Putamen (tissue), 1 donor: ENCODE measurements at regions not wholly inside any gene's neighbourhood (a gene's known extent, or its start where the extent isn't known, plus 50 kb on each side); places are given as distances from the start of the nearest gene placed in this dataset.
A peak's percentile ranks its signal among the peaks of the same experiment; 100 is the strongest.
"Not testable (repeated sequence)": the region's sequence is repeated elsewhere in the genome, so short reads cannot be mapped to it uniquely, and the experiment has no call there.

ENCODE experiments used
- DNase-seq: peaks from one replicate; pipeline ENCODE4 v3.0.0-alpha.2; 2016; ENCODE audit warnings: low spot score

DNA sequence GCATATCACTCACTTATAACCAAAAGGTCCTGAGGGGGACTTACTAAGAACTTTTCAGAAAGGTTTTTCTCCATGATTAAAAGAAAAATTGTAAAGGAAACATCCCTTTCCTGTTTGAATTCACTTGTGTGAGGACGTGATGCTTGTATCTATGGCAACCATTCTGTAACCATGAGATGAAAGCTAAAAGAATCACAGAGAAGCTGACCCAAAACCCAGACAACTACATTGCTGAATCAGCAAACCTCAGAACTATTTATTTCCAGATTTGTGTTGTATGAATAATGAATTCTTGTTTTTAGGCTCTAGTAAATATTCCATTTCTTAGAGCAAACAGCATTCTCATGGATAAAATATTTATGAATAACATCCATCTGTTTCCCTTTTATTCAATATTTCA is 91.2 kb downstream of the RCHY1 start:
- DNase-seq, result no peak

DNA sequence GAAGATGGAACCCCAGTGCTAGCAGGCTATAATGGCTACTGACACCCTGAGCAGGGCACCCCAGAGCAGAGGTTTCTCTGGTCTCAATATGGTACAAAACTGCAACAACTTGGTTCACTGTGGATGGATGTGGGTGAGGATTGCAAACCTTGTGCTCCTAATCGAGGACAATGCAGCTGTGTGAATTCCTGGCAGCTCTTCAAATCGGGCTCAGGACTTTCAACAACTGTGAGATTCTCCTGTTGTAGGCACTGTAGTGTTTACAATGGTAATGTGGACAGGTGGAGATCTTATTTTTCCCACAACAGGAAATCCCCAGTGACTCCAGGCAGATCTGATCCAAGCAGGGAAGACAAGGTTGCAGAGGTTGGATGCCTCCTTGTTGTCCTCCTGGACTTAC is 101.5 kb downstream of the RCHY1 start:
- DNase-seq, result no peak

DNA sequence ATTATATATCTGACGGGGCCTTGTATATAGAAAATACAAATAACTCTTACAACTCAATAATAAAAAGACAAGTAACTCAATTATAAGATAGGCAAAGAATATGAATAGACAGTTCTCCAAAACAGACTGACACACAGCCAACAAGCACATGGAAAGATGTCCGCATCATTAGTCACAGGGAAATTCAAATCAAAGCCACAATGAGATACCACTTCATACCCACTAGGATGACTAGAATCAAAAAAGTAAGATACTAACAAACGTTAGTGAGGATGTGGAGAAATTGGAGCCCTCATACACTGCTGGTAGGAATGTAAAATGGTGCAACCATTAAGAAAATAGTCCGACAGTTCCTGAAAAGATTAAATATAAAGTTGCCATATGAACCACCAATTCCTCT is 115.7 kb downstream of the RCHY1 start:
- DNase-seq, result no peak

DNA sequence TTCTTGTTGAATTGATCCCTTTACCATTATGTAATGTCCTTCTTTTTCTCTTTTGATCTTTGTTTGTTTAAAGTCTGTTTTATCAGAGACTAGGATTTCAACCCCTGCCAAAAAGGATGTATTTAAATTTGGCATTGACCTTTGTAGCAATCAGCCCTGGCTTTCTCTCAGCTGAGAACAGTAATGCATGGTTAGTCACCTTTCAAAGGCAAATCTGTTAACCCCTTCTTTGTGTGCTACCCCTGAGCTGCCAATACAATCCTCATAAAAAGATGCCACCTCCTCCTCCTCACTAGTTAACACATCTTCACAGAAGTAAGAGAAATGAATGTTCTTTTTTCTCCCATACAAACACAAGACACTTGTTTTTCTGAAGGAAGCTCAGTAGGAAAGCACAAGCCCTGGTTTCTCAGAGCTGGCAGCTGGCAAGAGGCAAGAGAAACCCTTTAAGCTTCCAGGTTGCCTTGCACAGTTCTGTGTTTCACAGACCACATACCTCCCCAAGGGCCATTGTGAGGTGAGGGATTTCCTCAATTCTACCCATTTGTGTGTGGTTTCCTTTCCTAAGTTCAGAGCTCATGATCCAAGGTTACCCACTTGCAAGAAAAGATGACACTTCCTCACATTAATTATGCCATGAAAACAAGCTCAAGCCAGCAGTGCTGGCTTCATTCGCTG is 122.6 kb downstream of the RCHY1 start:
- no peak for DNase-seq

DNA sequence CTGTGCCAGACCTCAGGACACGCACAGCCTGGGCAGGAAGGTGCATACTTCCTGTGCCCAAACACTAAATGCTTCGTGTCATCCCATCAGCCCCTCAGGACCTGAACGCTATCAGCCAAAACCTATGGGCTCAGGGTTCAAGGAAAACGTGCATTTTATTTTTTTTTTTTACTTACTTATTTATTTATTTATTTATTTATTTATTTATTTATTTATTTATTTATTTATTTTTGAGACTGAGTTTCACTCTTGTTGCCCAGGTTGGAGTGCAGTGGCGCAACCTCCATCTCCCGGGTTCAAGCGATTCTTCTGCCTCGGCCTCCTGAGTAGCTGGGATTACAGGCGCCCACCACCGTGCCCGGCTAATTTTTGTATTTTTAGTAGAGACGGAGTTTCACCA is 127.8 kb downstream of the RCHY1 start:
- not testable (repeated sequence) for DNase-seq

DNA sequence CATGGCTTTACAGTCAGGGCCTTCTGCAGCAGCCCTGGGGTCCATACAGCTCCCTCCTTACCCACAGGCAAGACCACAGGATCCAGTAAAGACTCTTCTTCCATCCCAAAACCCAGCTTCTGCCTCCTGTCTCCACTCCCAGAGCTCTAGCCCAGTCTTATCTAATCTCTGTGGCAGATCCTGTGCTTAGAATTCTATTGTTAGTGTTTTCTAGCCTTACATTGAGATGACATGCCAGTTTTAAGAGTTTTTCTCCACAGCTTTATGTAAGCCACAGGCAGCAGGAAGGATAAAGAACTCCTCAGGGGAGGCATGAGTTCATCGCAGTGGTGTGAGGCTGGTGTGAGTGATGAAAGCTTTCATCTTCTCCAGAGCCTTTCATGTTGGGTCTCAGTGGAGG is 129.1 kb downstream of the RCHY1 start:
- DNase-seq, result no peak

DNA sequence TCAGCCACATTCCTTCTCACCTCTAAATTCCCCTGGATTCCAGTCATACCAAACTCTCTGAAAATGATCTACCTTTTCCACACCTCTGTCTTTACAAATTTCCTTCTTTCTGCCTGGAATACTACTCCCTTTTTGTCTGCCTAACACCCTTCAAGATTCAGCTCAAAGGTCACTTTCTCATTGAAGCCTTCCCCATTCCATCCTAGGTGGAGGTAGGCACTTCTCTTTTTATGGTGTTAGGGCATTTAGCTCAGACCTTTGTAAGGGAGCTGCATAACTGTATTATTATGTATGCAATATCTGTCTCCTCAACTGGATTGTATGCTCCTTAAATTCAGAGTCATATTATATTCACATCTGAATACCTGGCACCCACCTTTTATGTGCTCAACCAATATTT is 137.7 kb downstream of the RCHY1 start:
- no peak for DNase-seq

DNA sequence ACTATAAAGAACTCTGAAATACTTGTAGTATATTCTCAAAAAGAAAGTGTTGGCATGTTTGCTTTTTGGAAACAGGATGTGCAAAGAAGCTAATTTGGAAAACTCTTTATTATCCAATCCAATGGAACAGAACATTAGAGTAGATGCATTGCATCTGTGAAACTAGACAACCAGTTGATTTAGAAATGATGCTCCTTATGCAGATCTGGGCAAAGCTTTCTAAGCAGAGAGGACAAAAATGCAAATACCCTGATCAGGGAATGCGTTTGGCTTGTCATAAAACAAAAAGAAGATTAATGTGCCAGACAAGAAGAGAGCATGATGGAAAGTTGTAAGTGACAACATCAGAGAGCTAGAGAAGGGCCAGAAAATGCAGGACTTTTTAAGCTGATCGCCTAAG is 142.3 kb downstream of the RCHY1 start:
- no peak for DNase-seq

DNA sequence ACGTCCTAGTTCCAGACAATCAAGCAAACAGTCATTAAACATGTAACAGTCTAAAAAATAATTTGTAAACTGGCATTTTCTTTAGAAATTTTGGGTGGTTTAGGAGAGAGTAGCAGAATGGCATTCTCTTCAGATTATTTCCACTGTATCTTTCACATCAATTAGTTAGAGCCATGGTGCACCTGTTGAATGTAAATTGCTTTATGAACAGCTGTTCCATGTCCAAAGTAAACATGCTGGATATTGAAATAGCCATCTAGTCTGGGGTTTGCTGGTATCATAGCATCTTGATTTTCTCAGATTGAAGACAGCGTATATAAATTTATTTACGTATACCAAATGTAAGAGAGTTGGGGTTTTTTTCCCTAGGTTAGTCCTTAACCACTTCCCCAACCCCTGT is 143.6 kb downstream of the RCHY1 start:
- DNase-seq, result no peak

DNA sequence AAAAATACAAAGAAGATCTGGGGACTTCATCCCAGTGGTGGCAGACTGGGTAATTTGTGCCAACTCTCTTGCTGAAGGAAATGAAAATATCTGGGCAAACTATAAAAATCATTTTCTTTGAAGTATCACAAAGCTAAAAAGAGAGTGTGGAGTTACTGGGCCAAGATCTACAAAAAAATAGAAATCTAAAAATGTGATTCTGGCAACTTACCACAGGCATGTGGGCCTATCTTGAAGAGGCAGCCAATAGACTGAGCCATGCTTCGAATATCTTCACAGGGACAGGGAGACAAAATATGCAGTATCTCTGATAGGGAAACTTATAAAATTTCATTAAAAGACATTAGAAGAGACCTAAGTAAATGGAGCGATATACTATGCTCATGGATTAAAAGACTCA is 168.8 kb downstream of the RCHY1 start:
- DNase-seq, result no peak

DNA sequence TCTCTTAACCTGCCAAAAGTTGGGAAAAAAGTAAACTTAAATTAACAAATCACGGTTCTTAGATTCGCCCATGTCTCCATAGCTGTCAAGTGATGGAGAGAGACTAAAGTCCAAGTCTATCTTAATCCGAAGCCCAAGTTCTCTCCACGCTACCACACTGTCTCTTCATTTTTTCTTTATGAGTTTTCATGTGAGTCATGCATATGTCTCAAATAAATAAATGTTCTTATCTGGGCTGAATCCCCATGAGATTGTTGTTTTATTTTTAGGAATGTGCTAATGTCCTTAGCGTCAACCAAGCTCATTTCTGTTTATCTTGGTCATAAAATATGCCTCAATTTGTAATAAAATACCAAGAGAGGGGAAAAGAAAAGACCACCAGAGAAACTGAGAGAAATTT is 169.3 kb downstream of the RCHY1 start:
- DNase-seq, result no peak

DNA sequence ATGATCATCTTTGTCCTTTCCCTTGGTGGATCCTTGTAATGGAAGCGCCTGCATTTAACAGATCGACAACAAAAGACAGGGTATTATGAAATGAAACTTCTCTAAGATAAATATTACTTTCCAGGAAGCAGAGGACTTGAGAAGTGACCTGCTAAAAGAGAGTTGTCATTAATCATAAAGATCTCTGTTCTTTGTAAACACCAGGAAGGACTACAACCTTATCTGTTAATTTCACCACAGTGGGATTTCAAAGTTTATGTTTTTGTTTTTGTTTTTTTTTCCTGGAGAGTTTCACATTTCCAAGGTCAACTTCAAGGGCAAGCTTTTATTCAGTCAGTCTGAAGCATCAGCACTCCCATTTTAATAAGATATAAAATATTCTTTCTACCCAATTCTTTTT is 170.9 kb downstream of the RCHY1 start:
- DNase-seq, result no peak

DNA sequence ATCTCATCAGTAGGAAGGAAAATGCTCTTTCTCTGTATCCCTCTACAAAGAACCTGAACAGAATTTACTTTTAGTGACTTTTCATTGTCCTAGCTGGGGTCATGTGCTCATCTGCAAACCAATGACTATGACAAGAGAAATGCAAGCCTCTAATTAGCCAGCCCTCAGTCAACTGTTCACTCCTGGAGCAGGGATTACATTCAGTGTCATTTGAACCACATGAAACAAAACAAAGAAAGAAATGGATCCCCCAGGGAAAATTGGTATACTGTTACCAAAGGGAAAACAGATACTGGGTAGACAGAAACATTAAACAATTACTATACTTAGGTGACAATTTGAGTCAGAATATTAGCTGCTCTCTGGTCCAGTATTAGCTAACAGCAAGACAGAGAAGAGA is 173.6 kb downstream of the RCHY1 start:
- DNase-seq, result no peak

DNA sequence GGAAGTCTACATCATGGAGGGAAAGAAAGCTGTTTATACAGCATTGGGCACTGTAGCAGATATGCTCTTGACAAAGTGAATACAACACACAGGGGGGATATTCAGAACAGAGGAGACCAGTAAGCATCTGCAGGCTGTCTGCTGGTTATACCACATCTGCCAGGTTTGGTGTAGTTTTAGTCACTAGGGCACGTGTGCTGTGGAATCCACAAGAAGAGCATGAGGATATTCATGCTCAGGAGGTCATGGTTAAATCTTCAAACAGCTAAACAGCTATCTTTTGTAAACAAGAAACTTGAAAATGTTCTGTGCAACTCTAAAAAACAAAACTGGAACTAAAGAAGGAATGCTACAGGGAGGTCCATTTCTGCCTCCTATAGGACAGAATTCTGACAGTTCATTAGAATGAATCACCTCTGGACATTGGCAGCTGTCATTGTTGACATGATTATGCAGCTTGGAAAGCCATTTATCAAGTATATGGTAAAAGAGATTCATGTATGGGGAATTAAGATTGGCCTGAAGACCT is 175.8 kb downstream of the RCHY1 start:
- no peak for DNase-seq

DNA sequence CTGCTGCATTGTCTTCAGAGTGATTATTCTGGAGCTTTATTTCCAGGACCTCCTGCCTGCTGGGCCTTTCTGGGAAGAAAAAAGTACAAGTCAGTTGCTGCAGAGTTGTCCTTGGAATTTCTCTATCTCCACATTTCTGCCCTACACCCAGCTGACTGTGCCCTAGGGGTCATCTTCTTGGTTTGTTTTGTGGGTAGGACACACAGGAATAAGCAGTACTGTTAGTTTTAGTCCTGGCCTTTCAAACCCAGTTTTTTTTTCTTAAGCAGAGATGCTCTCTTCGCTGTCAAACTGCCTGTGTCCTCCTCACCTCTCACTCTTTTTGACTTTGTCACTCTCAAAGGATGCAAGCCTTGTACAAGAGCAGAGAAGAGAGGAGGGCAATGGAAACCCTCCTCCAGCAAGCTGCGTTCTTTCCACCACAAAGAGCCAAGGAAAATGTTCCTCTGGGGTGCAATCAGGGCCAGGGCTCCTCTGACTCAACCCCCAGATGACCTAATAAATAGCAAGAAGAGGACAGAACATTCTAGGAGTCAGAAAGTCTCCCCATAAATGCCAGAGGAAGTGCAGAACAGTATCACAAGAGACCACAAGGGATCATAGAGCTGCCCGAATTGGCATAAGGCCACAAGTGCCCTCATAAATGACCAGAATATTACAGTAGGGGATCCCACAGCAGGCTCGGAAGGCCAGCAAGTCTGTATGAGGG is 186.2 kb downstream of the RCHY1 start:
- DNase-seq, result no peak

DNA sequence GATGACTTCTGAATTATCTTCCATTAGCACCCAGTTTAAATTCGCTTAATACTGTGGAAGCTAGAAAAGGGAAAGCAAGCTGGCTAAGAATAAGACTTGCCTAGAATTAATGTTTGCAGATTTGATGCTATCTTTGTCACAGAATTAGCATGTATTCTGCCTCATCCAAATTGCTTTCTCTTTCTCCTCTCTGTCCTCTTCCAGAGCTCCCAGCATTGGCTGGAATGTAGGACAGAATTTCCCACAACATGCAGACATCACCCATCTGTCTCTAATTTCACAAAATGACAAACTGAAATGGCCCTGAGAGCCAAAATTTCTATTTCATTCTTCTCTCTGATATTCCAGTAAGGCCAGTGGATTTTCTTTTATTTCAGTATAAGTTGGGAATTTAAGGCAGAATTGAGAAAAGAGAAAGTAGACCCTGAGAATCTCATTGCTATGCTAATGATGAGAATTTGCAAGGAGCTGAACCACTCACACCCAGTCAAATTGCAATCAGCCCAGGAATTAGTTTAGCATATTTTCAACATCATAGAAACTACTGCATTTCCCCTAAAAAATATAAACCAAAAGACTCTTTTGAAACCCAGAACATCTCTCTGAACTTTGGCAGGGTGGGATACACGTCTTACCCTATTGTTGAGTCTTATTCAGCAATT is 188.8 kb downstream of the RCHY1 start:
- DNase-seq, result no peak

DNA sequence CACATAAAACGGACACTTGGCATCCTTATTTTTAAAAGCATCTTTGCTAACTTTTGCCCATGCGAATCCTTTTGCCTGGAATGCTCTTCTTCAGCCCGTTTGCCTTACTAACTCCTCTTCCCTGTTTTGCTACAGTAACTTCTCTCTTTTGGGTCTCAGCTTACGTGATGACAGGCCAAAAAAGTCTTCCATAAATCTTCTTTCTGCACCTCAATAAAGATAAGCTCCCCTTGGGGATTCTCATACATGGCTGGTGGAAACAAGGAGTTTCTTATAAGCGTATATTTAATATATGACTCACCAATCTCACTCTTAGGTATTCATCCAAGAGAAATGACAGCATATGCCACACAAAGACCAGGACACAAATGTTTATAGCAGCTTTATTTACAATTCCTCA is 192.7 kb downstream of the RCHY1 start:
- no peak for DNase-seq

DNA sequence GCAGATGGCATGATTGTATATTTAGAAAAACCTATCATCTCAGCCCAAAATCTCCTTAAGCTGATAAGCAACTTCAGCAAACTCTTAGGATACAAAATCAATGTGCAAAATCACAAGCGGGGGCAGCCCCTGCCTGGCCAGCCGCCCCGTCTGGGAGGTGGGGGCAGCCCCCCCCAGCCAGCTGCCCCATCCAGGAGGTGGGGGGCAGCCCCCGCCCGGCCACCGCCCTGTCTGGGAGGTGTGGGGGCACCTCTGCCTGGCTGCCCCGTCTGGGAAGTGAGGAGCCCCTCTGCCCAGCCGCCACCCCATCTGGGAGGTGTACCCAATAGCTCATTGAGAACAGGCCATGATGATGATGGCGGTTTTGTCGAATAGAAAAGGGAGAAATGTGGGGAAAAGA is 196.6 kb downstream of the RCHY1 start:
- DNase-seq, result not testable (repeated sequence)

DNA sequence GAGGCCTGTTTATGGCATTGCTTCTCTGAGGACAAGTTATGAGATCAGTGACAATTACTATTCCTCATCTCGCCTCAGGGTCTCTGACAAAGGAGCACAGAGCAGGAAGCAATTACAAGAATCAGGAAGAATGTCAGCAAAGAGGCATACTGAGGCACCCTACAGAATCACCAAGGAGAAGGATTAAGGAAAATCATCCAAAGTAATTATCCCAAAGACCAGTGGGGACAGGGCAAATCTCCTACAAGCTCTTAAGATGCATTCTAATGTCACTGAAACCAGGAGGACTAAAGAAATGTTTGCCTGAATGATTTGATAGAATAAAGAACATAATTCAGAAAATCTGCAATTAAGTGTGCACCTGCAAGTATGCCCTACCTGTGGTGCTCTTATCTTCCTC is 206.2 kb downstream of the RCHY1 start:
- no peak for DNase-seq

DNA sequence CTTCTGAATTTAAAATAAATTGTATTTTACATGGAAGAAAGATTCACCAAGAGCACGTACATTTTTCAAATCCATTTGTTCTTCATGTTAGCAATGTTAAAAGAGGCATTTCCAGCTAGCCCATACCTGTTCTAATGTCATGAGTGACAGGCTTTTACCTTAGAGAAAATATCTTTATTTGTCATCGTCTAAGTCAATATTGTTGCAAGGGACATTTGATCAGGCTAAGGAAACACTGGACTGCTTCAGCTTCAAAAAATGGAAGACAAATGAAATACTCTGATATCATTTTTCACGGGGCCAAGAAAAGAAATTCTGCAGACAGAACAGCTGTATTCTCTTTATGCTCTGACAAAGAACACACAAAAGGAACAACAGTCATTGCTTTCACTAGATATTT is 207.7 kb downstream of the RCHY1 start:
- no peak for DNase-seq

DNA sequence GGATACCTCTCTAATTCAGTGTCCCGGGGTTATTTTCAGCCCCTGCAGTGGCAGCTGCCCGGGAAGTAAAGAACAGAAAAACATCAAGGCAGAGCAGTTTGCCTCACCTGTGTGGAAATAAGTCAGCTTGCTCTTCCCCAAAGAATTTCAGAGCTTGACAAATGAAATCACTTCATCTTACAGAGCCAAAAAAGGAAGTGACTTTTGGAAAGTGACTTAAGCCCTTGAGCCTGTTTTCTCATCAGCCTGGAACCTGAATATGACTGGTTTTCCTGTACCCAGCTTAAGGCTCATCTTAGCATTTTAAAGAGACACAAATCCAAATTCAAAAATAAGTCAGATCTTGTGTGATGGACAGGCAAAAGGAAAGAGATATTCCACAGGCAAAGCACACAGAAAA is 211.6 kb downstream of the RCHY1 start:
- DNase-seq, result no peak

DNA sequence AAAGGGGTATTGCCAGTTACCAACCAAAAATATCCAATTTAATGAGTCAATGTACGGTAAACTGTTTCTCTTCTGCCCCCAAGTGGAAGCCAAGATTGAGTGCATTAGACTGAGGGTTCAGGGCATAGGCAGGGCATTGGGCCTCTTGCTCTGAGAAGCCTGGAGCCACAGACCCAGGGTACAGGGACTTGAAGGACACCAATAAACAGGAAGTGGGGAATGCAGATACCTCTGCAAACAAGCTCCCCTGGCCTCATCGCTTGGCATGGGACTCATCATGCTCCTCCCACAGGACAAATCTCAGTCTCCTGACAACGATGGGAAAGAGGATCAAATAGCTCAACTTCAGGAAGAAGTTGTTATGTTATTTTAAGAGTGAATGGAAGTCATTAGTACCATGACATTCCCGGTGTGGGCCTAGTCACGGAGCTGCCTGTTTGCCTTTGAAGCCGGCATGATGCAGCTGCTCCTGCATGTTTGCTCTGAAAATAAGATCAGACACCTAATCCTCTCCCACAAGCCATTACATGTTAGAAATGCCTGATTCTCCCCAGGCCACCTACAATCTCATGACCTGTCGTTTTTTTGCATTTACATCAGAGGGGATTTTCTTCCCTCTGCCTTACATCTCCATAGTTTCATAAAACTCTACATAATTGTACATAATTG is 224.2 kb downstream of the RCHY1 start:
- DNase-seq, result peak; percentile 2
